Epithelial cell of proximal tubule (primary cell): ENCODE measurements at regions not wholly inside any gene's neighbourhood (a gene's known extent, or its start where the extent isn't known, plus 50 kb on each side); places are given as distances from the start of the nearest gene placed in this dataset.

Experiments used
- DNase-seq: peaks from one replicate; pipeline ENCODE4 v3.0.0-alpha.2; 2011; ENCODE audit warnings: low read depth
- H3K4me3 ChIP-seq: 2 replicates; pipeline ENCODE4 v1.5.1; 2011; ENCODE audit warnings: low read depth, mild to moderate bottlenecking, low read length
- TF ChIP-seq, protein P1 (sequence below): conservative IDR thresholded peaks from 2 replicates; pipeline ENCODE4 v1.5.1; 2012; ENCODE audit warnings: low read depth, mild to moderate bottlenecking, low read length

DNA sequence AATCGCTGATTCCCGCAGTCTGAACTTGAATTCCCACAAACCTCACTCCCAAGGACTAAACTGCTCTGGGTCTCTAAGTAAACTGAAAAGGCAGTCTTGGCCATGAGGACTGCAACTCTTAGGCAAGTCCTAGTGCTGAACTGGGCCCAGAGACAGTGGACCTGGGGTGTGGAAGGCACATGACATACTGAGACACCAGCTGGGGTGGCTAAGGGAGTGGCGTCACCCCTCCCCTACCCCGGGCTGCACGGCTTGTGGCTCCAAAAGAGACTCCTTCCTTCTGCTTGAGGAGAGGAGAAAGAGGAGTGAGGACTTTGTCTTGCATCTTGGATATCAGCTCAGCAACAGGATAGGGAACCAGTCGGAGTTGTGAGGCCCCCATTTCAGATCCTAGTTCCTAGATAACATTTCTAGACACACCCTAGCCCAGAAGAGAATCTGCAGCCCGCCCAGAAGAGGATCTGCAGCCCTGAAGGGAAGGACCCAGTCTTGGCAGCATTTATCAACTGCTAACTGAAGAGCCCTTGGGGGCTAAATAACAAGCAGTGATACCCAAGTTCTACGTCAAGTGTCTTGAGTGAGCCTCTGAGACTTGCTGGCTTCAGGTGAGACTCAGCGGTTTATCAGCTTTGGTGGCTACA, 110.7 kb upstream of the C3orf80 start:
- DNase-seq = no peak
- TF ChIP-seq, protein P1, sequence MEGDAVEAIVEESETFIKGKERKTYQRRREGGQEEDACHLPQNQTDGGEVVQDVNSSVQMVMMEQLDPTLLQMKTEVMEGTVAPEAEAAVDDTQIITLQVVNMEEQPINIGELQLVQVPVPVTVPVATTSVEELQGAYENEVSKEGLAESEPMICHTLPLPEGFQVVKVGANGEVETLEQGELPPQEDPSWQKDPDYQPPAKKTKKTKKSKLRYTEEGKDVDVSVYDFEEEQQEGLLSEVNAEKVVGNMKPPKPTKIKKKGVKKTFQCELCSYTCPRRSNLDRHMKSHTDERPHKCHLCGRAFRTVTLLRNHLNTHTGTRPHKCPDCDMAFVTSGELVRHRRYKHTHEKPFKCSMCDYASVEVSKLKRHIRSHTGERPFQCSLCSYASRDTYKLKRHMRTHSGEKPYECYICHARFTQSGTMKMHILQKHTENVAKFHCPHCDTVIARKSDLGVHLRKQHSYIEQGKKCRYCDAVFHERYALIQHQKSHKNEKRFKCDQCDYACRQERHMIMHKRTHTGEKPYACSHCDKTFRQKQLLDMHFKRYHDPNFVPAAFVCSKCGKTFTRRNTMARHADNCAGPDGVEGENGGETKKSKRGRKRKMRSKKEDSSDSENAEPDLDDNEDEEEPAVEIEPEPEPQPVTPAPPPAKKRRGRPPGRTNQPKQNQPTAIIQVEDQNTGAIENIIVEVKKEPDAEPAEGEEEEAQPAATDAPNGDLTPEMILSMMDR = no peak
- H3K4me3 ChIP-seq = no peak overlapping the region

DNA sequence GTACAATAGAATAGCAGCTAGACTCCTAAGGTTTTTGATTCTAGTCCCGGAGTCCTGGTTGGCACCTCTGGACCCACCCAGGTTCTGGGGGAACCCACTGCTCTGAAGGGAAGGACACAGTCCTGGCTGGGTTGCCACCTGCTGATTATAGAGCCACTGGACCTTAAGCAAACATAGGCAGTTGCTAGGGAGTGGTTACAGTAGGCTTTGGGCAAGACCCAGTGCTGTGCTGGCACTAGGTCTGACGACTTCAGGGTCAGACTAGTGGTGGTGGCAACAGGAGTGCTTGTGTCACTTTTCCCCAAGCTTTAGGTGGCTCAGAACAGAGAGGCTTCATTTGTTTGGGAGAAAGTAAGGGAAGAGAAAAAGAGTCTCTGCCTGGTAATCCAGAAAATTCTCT, 109.8 kb upstream of the C3orf80 start:
- no peak for DNase-seq
- H3K4me3 ChIP-seq = no peak overlapping the region
- TF ChIP-seq, protein P1 = no peak

DNA sequence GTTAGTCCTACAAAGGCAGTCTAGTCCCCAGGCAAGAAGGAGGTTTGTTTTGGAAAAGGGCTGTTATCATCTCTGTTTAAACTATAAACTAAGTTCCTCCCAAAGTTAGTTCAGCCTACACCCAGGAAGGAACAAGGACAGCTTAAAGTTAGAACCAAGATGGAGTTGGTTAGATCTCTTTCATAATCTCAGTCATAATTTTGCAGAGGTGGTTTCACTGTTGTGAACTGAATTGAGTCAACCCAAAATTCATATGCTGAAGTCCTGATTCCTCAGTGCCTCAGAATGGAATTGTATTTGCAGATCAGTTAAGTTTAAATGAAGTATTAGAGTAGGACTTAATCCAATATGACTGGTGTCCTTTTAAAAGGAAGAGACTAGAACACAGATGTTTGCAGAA, 101.0 kb upstream of the C3orf80 start:
- H3K4me3 ChIP-seq = no peak overlapping the region
- TF ChIP-seq, protein P1 = no peak
- DNase-seq = no peak

DNA sequence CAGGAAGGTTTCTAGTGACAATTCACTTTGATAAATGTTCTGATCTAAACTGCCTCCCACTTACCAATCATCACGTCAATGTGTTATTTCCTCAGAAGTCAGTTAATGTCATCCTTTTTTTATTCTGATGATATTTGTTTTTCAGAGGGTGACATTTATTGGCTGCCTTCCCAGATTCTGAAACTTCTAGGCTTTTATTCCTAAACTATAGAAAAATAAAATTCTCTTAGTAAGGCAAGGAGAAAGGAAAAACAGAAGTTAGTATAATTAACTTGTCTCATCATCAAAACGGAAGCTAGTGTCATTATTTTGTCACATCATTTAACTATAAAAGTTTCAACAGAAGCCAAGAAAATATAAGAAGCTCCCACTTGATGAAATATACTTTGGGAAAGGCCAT, 100.0 kb upstream of the C3orf80 start:
- H3K4me3 ChIP-seq = no peak overlapping the region
- DNase-seq = no peak

DNA sequence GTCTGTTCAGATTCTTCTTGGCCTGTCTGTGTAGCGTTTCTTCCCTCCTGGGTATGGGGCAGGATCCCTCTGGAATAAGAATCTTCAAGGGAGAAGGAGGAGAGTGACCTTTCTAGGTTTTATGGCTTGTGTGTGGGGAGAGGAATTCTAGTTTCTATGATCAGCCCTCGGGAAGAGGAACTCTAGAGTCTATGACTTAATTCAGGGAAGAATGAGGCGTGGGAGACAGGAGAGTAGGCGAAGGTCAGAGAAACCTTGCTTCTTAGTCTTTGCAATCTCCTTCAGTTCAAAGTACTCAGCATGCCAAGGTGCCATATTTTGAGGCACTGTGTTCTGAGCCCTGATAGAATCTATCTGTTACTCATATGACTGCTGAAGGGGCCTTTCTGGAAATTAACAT, 99.2 kb upstream of the C3orf80 start:
- no peak overlapping the region for H3K4me3 ChIP-seq
- DNase-seq = no peak
- TF ChIP-seq, protein P1 = no peak

More for the DNA sequence above, 100.0 kb upstream of the C3orf80 start:
- TF ChIP-seq, protein P1 = no peak

DNA sequence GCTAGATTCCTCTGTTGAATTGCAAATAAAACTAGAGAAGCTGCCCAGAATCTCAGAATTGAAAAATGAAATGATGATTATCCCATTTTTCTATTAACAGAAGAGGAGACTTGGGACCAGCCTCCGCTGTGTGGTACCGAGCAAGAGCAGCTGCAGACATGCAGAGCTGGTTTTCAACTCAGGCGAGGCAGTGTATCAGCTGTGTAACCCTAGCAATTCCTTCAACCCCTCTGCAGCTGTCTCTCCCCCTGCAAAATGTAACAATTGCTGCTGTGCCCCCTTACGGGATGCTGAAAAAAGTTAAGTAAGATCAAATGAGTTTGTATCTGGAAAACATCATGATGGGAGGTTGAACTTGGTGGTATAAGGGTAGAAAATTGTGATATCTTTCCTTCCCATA, 98.5 kb upstream of the C3orf80 start:
- DNase-seq = no peak
- TF ChIP-seq, protein P1 = no peak
- no peak overlapping the region for H3K4me3 ChIP-seq

DNA sequence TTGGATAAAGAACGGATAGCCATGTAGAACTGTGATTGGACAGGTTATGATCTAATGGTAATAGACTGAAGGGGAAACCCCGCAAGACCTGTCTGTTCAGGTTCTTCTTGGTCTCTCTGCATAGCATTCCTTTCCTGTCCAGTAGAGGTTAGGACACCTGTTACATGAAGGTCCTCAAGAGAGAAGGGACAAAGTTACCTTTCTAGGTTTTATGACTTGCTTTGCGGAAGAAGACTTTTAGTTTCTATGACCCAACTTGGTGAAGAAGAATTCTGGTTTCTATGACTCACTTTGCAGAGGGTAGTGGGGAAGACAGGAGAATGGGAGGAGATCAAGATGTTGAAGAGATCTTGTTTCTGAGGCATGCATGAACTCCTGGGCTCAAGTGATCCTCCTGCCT, 97.9 kb upstream of the C3orf80 start:
- no peak overlapping the region for H3K4me3 ChIP-seq
- no peak for DNase-seq

More for the DNA sequence above, 97.9 kb upstream of the C3orf80 start:
- TF ChIP-seq, protein P1 = no peak
